Stimulated activated CD8-positive, alpha-beta memory T cell treated with anti-CD3 and anti-CD28 coated beads, Interleukin-4, amount 100 ng/mL, for 4 hours (primary cell): ENCODE measurements at regions not wholly inside any gene's neighbourhood (a gene's known extent, or its start where the extent isn't known, plus 50 kb on each side); places are given as distances from the start of the nearest gene placed in this dataset.
"Not testable (repeated sequence)": the region's sequence is repeated elsewhere in the genome, so short reads cannot be mapped to it uniquely, and the experiment has no call there.

Experiments used
- DNase-seq, 2 donors: peaks; one replicate each; pipeline ENCODE4 v3.0.0-alpha.2; 2020; ENCODE audit warnings: low read depth in 2 of 2, low spot score in 1 of 2

- no peak for DNase-seq
Measured at GRCh38 chr16:65716737-65717700, 595.2 kb upstream of the CDH11 start.

- DNase-seq: no peak
Measured at GRCh38 chr16:65713181-65713808, 591.4 kb upstream of the CDH11 start.

- DNase-seq: no peak
Measured at GRCh38 chr16:65710107-65710506, 588.2 kb upstream of the CDH11 start.

GRCh38 chr16:65704866-65705265 lies 583.0 kb upstream of the CDH11 start:
- DNase-seq: no peak

- DNase-seq: no peak
Measured at GRCh38 chr16:65702707-65703402, 581.0 kb upstream of the CDH11 start.

GRCh38 chr16:65700596-65700995 lies 578.7 kb upstream of the CDH11 start:
- no peak for DNase-seq

- DNase-seq: no peak
Measured at GRCh38 chr16:65698791-65699321, 577.0 kb upstream of the CDH11 start.

- DNase-seq: no peak
Measured at GRCh38 chr16:65697521-65697920, 575.7 kb upstream of the CDH11 start.

- no peak for DNase-seq
Measured at GRCh38 chr16:65697065-65697464, 575.2 kb upstream of the CDH11 start.

GRCh38 chr16:65691846-65692245 lies 570.0 kb upstream of the CDH11 start:
- not testable (repeated sequence) for DNase-seq

GRCh38 chr16:65689726-65690125 lies 567.9 kb upstream of the CDH11 start:
- DNase-seq: no peak

- DNase-seq: no peak
Measured at GRCh38 chr16:65688301-65688700, 566.4 kb upstream of the CDH11 start.

GRCh38 chr16:65684230-65684629 lies 562.4 kb upstream of the CDH11 start:
- no peak for DNase-seq

- DNase-seq: no peak
Measured at GRCh38 chr16:65681406-65681805, 559.5 kb upstream of the CDH11 start.

GRCh38 chr16:65679785-65680184 lies 557.9 kb upstream of the CDH11 start:
- no peak for DNase-seq

GRCh38 chr16:65675161-65675560 lies 553.3 kb upstream of the CDH11 start:
- DNase-seq: no peak

- DNase-seq: no peak
Measured at GRCh38 chr16:65672960-65673359, 551.1 kb upstream of the CDH11 start.

GRCh38 chr16:65671071-65671470 lies 549.2 kb upstream of the CDH11 start:
- DNase-seq: no peak

GRCh38 chr16:65668064-65668595 lies 546.3 kb upstream of the CDH11 start:
- no peak for DNase-seq

GRCh38 chr16:65667011-65667578 lies 545.2 kb upstream of the CDH11 start:
- no peak for DNase-seq
